Osteocyte (in vitro differentiated cells): ENCODE measurements at regions not wholly inside any gene's neighbourhood (a gene's known extent, or its start where the extent isn't known, plus 50 kb on each side); places are given as distances from the start of the nearest gene placed in this dataset.

Source experiments
- DNase-seq: peaks from one replicate; pipeline ENCODE4 v3.0.0; 2021; ENCODE audit warnings: mixed read lengths; ENCODE audit not compliant: unreplicated experiment; ENCODE audit errors: extremely low spot score
- H3K27ac Mint-ChIP-seq: one replicate; pipeline ENCODE4 v1.8.0; 2021; ENCODE audit warnings: mild to moderate bottlenecking, mixed read lengths; ENCODE audit not compliant: unreplicated experiment
- H3K27me3 Mint-ChIP-seq: one replicate; pipeline ENCODE4 v1.8.0; 2021; ENCODE audit warnings: mixed read lengths; ENCODE audit not compliant: unreplicated experiment
- H3K36me3 Mint-ChIP-seq: one replicate; pipeline ENCODE4 v1.8.0; 2021; ENCODE audit warnings: mixed read lengths; ENCODE audit not compliant: unreplicated experiment
- H3K4me1 Mint-ChIP-seq: one replicate; pipeline ENCODE4 v1.8.0; 2021; ENCODE audit warnings: mixed read lengths; ENCODE audit not compliant: unreplicated experiment
- H3K4me3 Mint-ChIP-seq: one replicate; pipeline ENCODE4 v1.8.0; 2021; ENCODE audit warnings: mild to moderate bottlenecking, moderate library complexity, mixed read lengths; ENCODE audit not compliant: unreplicated experiment
- H3K9me3 Mint-ChIP-seq: one replicate; pipeline ENCODE4 v1.8.0; 2021; ENCODE audit warnings: mixed read lengths; ENCODE audit not compliant: unreplicated experiment
- CTCF ChIP-seq: fragments of 200-600 bp; sonication (generic); IDR thresholded peaks from 2 replicates; pipeline ENCODE4 v1.5.0; 2021; ENCODE audit warnings: antibody characterized with exemption, mild to moderate bottlenecking, moderate library complexity

- no peak overlapping the region for H3K27ac Mint-ChIP-seq
- H3K9me3 Mint-ChIP-seq = peaks cover 9% of the 10 kb centered on the region
- H3K27me3 Mint-ChIP-seq = no peaks in the 10 kb centered on the region
- no peak for TF ChIP-seq CTCF
- no peak for DNase-seq
- H3K4me1 Mint-ChIP-seq = no peaks in the 10 kb centered on the region
- no peak overlapping the region for H3K4me3 Mint-ChIP-seq
- no peaks in the 10 kb centered on the region for H3K36me3 Mint-ChIP-seq
These were observed 1023.5 kb upstream of the B3GALT2 start for GRCh38 chr1:194209920-194210319.

- no peaks in the 10 kb centered on the region for H3K27me3 Mint-ChIP-seq
These were observed 1022.3 kb upstream of the B3GALT2 start for GRCh38 chr1:194208674-194209073.

GRCh38 chr1:194196562-194196961 is 1010.1 kb upstream of the B3GALT2 start:
- TF ChIP-seq CTCF = no peak
- no peaks in the 10 kb centered on the region for H3K27me3 Mint-ChIP-seq
- H3K9me3 Mint-ChIP-seq = peaks cover 7% of the 10 kb centered on the region
- no peak overlapping the region for H3K27ac Mint-ChIP-seq
- H3K36me3 Mint-ChIP-seq = no peaks in the 10 kb centered on the region
- H3K4me1 Mint-ChIP-seq = no peaks in the 10 kb centered on the region
- DNase-seq = no peak
- H3K4me3 Mint-ChIP-seq = no peak overlapping the region

More at GRCh38 chr1:194208674-194209073, 1022.3 kb upstream of the B3GALT2 start:
- no peaks in the 10 kb centered on the region for H3K36me3 Mint-ChIP-seq
- no peaks in the 10 kb centered on the region for H3K4me1 Mint-ChIP-seq
- no peak for DNase-seq
- peaks cover 9% of the 10 kb centered on the region for H3K9me3 Mint-ChIP-seq
- no peak overlapping the region for H3K27ac Mint-ChIP-seq
- H3K4me3 Mint-ChIP-seq = no peak overlapping the region
- TF ChIP-seq CTCF = no peak

GRCh38 chr1:194194724-194195123 is 1008.3 kb upstream of the B3GALT2 start:
- Mint-ChIP-seq H3K27me3 (no peaks in the 10 kb centered on the region), H3K4me1 (no peaks in the 10 kb centered on the region), H3K4me3 (no peak overlapping the region), H3K27ac (no peak overlapping the region), H3K36me3 (no peaks in the 10 kb centered on the region), H3K9me3 (peaks cover 7% of the 10 kb centered on the region)
- TF ChIP-seq CTCF = no peak
- DNase-seq = no peak

GRCh38 chr1:194184974-194185373 is 998.6 kb upstream of the B3GALT2 start:
- no peaks in the 10 kb centered on the region for H3K27me3 Mint-ChIP-seq
- H3K36me3 Mint-ChIP-seq = no peaks in the 10 kb centered on the region
- DNase-seq = no peak
- H3K4me1 Mint-ChIP-seq = peaks cover 8% of the 10 kb centered on the region
- no peak for TF ChIP-seq CTCF
- no peak overlapping the region for H3K27ac Mint-ChIP-seq
- H3K4me3 Mint-ChIP-seq = no peak overlapping the region
- no peaks in the 10 kb centered on the region for H3K9me3 Mint-ChIP-seq
